HG03135 (cell line): ENCODE measurements at regions not wholly inside any gene's neighbourhood (a gene's known extent, or its start where the extent isn't known, plus 50 kb on each side); places are given as distances from the start of the nearest gene placed in this dataset.

Experiments
- ATAC-seq: cut with Tn5 transposase; IDR thresholded peaks from one replicate; pipeline ENCODE4 v1.9.1; 2021; ENCODE audit warnings: mild to moderate bottlenecking, moderate library complexity; ENCODE audit not compliant: unreplicated experiment

DNA sequence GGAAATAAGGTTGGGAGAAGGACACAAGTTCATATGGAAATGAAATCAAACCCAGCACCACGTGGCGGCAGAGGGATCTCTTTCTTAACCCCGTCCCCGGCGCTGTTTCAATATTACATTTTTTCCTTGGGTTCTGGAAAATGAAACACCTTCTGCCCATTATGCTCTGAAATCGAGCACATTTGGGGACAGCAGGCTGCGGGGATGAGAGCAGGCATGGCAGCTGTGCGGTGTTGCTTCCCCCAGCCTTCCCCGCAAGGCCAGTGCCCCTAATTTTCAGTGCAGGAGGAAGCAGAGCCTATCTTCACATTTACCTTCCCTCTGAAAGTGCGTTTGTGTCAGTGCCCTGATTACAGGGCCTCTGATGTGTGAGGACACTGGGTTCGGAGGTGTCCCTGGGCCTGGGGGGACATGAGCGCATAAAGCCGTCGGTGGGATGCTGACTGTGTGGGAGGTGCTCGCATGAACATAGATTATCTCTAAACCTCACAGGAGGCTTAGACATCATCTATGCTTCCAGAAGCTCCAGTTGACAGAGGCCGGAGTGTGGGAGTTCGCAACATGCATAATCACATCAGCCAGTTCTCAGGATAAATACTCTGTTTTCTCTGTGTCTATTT lies 921.3 kb downstream of the BRD1 start:
- ATAC-seq: no peak

DNA sequence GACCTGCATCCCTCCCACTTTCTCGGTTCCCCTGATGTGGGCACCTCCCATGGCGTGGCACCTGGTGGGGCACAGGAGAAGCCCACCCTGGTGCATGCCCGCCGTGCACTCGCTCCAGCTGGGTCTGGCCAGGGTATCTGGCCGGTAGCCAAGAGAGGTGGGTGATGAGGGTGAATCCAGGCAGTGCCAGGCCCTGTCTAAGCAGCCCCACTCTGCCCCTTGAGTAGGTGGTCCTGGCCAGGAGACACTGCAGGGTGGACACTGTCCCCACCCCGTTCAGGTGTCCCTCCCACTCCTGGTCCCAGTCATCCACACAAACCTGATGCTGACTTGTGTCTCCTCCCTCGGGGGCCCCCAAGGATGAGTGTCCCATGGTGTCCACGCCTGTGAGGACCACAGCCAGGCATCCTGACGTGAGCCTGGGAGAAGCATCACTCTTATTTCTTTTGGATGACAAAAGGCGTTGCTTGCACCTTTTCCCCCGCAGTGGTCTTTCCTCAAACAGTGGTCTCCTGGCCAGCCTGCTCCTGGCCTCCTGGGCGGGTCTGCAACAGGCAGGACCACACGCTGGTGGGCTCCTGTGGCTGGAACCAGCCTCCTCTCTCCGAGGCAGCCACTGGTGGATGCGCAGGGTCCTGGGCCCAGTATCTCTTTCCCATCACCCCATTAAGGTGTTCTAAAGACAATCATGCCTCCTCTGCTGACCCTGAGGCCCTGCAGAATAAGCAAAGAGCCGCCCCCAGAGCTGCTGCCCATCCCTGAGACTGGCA lies 922.3 kb downstream of the BRD1 start:
- ATAC-seq: no peak

DNA sequence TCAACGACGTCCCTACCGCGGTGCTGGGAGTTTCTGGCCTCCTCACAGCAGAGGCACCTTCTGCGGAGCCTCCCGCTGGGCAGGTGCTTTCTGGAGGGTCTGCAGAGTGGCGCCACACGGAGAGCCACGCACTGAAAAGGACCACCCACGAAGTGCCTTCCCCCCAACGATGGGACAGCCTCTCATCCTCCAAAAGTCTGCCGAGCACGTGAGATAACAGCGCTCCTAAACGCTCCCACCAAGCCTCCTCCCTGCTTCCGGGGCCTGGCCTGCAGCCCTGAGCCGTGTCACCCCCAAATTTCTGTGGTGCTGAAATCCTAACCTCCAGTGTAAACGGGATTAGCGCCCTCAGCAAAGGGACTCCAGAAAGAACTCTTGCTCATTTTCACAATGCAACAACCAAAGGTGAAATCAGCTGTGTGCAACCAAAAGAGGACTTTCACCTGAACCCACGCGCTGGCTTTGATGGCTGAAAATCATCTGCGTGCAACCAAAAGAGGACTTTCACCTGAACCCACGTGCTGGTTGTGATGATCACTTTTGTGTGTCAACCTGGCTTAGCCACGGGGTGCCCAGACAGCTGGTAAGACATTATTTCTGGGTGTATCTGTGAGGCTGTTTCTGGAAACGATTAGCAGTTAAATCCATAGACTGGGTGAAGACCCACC lies 924.6 kb downstream of the BRD1 start:
- ATAC-seq: no peak

DNA sequence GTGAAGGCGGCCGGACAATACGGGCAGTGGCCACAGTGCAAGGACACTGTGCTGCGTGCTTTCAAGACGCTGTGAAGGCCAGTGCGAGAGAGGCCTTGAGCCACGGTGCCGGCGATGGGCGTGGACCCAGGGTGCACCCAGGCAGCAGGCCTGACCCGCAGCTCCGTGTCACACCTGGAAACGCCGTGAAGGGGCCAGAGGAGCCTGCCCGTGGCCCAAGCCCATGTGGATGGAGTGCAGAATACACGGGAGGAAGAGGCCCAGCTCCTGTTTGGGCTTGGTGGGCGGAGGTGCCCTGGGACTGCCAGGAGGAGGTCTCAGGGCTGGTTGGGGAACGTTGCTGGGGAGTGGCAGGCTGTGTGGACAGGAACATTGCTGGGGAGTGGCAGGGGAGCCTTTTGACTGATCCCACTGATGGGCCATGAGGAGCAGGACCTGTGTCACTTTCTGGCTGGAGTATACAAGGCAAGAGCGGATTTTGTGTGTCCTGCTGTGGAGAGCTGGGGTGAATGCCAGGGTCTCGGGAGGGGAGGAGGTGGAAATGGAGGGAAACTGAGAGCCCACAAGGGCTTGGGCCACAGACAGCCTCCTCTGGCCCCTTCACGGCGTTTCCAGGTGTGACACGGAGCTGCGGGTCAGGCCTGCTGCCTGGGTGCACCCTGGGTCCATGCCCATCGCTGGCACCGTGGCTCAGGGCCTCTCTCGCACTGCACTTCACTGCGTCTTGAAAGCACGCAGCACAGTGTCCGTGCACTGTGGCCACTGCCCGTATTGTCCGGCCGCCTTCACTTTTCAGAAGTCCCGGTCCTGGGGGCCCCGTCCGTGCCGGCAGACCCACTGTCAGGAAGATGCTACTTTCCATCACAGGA lies 925.4 kb downstream of the BRD1 start:
- no peak for ATAC-seq

DNA sequence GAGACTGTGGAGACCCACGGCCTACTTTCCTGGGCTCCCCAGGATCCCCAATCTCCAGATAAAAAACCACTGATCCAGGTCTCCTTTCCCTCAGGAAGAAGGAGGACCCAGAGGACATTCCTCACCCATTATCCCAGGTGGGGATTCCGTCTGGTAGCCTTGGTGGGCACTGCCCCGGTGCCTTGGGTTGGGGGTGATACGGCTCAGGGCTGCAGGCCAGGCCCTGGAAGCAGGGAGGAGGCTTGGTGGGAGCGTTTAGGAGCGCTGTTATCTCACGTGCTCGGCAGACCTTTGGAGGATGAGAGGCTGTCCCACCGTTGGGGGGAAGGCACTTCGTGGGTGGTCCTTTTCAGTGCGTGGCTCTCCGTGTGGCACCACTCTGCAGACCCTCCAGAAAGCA lies 926.3 kb downstream of the BRD1 start:
- no peak for ATAC-seq

DNA sequence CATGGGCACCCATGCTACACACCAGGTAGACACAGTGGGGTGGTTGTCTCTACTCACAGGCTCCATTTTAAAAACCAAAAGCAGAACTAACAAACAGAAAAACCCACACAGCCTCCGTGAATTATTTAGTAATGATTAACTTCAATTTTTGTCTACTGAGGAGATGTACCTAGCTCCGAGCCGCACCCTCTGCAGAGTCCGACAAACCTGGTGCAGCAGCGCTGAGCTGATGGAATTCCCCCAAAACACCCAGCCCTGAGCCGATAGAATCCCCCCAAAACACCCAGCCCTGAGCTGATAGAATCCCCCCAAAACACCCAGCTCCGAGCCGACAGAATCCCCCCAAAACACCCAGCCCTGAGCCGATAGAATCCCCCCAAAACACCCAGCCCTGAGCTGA lies 927.0 kb downstream of the BRD1 start:
- no peak for ATAC-seq

DNA sequence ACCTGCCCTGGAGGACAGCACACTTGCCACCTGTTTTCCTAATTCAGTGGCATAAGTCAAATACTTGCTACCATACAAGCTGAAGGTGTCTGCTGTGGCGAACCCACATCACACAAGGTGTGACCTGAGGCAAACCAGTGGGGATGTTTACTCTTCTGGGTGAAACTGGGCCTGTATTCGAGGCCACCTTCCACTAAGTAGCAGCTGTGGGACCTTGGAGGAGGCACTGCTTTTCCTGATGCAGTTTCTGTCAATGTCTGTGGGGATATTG lies 927.4 kb downstream of the BRD1 start:
- ATAC-seq: no peak

DNA sequence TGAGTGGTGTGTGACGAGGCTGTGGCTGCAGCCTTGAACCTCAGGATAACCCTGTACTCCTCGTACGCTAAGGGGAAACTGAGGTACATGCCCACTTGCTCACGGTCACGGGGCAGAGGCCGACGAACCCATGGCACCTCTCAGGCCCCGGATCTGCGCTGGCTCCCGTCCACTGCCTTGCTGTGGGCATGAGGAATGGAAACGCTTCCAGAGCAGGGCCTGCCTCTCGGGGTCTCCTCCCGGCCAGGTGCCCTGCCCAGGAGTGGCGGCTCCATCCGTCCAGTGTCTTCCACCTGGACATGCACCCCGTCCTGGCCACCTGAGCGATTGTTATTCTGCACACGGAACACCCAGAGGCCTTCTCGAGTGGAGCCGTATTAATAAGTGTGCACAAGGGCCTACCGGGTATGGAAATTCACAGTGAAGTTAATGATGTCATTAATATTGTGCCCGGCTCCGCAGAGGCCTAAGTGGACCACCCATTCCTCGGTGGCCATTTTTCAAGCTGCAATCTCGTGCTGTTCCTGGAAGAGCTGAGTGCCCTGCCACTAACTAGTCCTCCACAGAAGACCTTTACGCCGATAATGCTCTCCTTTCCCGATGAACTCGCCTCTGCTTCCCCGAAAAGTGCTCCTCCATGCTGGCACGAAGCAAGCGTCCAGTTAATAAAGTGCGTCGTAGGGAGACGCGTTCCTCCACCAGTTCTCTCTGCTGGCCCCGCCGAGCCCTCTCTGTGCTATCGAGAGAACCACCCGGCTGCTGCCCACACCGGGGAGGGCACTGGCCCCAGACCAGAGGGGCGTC lies 927.9 kb downstream of the BRD1 start:
- no peak for ATAC-seq

DNA sequence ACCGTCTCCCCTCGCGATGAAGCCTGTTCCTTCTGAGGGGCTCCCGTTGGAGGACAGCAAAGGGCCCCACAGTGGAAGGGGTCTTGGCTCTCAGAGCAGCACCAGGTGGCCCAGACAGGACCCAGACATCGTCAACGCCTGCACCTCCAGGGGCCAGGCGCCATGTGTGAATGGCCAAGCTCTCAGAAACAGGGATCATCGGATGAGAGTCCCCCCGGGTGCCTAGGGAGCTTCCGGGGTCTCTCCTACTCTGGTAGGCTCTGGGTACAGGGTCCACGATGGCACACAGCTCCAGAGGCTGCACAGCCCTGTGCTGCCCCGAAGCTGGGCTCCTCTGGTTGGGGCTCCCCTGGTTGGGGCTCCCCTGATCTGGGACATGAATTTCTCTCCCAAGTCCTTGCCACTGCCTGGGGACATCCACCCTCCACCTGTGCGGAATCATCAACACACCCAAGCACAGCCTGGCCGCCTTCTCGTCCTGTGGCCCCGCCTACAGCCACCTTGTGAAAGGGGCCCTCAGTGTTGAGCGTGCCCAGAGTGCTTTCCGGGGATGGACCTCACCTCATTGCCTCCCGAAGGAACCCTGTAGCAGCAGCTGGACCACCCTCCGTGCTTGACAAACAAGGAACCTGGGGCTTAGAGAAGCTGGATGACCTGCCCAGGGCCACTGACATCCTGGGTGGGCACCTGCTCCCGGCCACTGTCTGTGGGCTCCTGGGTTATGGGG lies 929.0 kb downstream of the BRD1 start:
- no peak for ATAC-seq

DNA sequence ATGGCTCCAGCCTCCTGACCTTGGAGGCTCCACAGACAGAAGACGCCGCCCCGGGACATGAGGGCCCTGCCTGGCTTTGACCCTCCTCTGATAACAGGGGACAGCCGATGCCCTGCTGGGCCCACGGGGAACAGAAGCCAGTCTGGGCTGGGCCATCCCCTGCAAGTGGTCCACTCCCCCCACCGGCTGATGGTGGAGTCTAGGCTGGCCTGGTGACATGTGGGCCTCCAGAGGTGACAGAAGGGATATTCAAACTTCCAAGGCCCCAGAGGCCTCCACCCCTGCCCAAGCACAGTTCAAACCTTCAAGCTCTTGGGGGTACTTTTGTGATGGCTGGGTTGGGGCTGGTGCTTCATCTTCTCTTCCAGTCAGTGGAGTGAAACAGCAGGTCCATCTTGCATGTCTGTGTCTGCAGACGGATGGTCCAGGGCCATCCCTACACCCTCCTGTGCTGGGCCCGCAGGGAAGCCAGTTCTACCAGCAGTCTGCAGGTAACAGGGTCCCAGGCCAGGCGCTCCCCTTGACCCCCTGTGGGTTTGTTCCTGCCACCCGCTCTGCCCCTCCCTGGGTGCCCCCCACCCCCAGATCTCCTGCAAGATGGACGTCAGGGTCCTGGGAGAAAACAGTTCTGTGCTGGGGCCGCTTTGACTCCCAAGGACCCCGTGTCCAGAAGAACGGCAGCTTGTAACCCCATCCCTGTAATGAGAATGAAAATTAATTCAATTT lies 929.9 kb downstream of the BRD1 start:
- no peak for ATAC-seq

DNA sequence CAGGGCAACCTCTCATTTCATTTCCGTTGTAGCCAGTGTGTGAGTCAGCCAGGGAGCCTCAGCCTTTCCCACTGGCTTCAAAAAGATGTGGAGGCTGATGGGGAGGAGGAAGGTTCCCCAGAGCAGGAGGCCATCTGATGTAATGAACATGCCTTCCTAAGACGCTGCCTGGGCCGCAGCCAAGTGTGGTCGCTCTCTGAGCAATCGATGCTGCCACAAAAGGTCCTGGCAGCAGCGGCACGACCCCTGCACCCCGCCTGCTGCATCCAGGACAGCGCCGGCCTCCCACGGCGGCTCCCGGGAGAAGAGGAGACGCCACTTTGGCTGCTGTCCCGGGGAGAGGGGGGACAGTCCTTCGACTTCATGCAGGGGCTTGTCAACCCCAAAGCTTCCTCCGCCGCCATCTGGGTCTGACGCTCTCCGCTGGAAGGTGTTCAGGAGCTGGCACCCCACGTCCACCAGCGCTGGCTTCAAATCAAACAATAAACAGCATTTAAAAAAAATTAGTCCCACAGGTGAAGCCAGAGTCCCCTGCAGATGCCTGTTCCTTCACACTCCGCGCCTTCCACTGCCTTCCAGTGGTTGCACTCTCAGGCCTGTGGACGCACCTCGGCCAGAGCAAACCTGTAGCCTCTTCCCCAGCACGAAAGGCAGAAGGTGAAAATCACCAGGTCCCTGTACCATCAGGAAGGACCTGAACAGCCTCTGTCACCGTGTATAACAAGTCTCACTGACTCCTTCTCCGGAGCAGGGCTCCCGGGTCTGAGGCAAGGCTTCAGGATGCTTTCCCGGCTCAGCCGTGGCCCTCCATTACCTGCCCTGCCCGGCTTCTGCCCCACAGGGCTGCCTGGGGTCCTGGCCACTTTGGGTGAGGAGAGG lies 930.7 kb downstream of the BRD1 start:
- ATAC-seq: no peak

DNA sequence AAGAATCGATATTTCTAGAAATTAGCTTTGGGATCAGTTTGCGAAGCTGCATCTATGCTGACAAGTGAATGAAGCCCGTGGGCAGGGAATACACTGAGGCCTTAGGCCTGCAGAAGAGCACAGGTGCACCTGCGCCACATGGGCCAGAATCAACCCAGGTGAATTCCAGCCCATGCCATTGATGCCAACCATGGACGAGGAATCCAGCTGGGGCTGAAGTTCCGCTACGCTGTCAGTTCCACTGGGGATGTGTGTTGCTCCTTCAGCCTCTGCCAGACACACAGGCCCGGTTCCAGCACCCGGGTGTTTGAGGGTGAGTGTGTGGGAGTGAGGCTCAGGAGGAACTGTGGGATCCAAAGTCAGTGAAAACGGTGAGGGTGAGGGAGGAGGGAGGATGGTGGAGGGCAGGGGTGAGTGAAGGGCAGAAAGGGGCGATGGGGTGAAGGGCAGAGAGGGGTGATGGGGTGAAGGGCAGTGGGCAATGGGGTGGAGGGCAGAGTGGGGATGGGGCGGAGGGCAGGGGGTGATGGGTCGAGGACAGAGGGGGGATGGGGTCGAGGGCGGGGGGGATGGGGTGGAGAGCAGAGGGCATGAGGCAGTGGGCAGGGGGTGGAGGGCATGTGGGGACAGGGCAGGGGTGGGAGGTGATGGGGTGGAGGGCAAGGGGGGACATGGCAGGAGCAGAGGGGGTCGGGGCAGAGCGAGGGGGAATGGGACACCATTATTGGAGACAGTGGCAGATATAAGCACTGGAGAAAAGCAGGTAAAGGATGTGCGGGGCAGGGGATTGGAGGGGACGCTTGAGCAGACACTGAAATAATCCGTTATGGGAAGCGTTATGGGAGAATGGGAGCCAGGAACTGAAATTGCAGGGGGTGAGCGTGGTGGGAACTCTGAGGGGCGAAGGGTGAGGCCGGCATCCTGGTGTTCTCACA lies 931.6 kb downstream of the BRD1 start:
- no peak for ATAC-seq

DNA sequence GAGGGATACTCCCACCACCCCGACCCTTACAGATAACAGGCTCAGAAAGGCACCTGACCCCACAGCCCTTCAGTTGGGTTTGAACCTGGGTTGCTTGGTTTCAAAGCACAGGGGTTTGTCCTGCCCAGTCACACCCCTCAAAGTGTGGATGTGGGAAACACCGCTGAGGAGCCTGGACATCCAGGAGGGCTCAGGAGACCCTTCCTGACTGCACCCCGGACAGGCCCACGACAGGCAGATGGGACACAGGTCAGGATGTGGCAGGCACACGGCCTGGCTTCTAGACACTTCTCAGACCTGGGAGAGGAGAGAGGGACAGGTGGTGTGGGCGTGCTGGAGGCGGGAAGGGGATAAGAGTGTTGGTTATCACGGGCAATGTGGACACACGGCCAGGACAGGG lies 932.3 kb downstream of the BRD1 start:
- no peak for ATAC-seq

DNA sequence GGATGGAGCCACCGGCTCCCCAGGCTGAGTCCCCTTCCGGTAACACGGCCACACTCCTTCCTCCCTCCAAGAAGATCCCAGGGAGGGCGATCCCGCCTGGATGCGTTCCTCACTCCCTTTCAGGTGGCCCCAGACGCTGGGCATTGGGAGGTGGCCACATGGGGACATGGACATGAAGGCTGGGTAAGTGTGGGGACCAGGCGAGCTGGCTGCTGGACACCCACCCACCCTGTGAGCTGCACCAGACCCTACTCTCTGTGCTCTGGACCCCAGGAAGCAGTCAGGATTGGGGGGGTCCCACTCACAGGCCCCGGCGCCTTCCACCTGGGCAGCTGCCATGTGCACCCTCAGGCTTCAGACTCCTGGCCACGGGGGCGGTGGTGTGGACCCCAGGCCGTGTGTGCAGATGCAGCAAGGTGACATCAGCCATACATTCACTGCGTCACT lies 932.8 kb downstream of the BRD1 start:
- no peak for ATAC-seq

DNA sequence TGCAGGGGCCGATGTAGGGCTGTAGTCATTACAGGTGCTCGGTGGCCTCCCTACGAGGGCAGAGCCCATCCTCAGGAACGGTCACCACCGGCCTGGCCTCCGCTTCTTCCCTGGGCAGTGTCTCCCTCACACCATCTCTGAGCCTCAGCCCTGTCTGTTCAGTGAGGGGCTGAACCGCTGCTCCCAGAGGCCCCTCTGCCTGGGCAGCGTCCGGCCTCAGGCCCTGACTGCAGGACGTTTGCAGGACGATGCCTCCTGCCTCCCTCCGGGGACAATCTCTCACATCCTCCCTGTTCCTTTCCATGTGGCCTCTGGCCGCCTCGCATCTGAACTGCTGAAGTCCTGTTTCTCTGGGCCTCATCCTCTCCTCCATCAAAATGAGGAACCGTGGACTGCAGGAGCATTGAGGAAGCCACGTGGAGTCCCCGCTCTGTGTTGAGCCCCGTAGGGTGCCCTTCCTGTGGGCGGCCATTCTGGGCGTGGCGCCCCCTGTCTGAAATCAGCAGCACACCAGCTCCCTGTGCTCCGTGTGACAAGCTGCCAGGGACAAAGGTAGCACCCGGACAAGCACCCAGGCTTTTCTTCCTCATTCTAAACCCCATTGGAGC lies 933.5 kb downstream of the BRD1 start:
- no peak for ATAC-seq

DNA sequence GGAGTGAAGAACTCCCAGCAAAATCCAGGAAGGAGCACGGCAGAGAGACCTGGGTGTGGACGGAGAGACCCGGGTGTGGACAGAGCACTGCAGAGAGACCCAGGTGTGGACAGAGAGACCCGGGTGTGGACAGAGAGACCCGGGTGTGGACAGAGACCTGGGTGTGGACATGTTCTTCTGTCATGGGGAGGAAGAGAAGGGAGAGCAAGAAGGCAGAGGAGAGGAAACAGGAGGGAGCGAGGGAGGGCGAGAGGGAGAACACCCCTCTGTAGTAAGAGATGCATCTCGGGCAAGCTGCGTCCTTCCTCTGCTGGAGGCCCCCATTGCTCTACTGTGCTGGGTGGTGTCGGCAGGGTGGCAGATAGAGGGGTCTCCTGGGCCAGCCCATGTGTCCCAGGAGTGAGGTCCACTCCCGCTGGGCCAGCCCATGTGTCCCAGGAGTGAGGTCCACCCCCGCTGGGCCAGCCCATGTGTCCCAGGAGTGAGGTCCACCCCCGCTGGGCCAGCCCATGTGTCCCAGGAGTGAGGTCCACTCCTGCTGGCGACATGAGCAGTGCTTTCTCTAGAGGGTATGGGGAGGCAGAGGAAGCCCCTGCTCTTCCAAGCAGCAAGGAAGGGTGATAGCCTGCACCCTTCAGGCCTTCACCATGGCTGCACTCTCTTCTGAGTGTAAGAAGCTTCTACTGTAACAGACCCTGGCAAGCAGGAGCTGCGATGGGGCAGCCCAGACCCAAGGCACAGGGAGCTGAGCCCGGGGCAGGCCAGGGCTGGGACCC lies 934.2 kb downstream of the BRD1 start:
- ATAC-seq: no peak
